ENCODE measurements at regions not wholly inside any gene's neighbourhood (a gene's known extent, or its start where the extent isn't known, plus 50 kb on each side); places are given as distances from the start of the nearest gene placed in this dataset.

DNA sequence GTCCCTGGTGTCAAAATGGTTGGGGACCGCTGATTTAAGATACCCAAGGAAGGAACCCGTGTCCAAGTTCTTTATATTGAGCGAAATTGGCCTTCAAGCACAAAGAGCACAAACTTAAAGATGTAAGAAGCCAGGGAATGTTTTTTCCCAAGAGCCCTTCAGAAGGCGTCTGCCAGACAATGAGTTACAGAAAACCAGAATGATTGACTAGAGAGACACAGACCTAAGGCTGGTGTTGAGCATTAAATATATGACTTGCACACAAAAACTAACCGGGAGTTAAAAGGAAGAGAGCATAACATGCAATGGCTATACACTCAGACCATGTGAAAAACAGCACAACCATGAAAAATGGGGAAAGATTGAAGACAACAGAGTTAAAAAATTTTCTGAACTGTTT lies 157.5 kb upstream of the FAM9B start:
- DNase-seq (ENCODE audit: low spot score) (no peak), FAIRE-seq (peak; percentile 69)

DNA sequence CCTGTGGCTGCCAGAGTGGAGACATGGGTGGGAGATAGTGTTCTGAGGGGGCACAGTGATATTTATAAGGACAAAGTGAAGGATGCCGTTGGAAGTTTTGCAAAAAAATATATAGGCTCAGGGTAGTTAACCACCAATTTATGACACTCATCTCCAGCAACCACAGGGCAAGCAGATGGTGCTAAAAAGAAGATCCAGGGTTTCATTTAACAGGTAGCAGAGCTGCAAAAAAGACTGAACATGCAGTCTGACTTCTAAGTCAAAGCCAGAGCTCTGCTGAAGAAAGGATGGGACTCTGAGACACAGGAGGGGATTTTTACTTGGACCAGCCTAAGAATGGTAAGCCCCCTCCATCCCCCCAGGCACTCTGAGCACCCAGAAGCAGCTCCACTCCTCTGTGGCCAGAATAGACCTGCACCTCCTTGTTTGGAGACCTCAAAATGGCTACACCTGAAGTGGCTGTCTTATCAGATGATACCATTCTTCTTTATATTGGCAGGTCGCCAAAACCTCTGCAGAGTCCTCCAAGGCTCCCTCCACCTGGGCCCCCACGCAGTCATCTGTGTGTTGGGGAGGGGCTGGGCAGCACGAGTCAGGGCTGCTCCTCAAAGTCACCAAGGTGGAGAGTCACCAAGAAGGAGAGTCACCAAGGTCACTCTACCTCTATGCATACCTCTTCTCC lies 161.4 kb upstream of the FAM9B start:
- no peak for DNase-seq (ENCODE audit: low spot score)
- FAIRE-seq, result no peak

DNA sequence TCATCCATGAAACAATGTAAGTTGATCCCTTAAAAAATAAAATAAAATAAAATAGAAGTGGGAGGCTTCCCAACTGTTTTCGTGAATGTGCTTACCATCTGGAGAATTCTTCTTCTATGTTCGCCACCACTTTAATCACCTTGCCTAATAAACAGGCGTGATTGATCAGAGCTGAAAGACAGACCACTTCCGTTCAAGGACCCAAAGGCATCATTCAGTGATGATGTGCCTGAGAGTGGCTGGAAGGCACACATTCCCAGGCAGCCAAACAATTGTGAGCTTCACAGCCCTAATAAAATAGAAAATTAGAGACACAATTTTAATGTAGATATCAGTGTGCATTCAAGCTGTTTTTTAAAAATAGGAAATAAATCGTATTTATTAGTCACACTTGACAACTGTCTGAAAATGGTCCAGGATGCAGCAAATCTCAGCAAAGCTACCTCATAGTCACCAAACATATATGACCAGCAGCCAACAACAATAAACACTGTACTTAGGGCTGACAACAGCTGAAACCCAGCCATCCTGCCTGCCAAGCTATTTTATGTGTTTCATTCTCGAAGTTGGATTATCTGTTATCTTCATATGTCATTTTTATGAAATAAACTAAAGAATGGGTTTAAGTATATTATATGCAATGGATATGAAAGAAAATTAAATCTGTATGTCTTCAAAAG lies 163.2 kb upstream of the FAM9B start:
- DNase-seq (ENCODE audit: low spot score), result no peak
- FAIRE-seq, result no peak

DNA sequence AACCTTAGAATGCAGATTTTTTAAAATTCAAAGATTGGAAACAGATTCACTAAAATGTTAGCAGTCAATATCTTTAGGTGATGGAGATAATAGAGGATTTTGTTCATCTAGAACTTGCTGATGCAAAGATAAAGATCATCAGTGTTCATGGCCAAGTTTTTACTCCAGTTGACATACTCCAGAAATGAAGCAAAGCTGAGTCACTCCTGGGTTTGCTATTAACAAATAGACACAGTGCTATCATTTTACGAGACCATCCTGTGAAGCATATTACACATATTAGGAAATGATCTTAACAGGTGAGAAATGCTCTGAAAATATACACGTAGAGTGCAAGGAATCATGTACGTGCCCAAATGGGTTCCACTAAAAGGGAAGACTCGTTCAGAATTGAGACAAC lies 170.6 kb upstream of the FAM9B start:
- FAIRE-seq (peak; percentile 94), DNase-seq (ENCODE audit: low spot score) (peak; percentile 39)

DNA sequence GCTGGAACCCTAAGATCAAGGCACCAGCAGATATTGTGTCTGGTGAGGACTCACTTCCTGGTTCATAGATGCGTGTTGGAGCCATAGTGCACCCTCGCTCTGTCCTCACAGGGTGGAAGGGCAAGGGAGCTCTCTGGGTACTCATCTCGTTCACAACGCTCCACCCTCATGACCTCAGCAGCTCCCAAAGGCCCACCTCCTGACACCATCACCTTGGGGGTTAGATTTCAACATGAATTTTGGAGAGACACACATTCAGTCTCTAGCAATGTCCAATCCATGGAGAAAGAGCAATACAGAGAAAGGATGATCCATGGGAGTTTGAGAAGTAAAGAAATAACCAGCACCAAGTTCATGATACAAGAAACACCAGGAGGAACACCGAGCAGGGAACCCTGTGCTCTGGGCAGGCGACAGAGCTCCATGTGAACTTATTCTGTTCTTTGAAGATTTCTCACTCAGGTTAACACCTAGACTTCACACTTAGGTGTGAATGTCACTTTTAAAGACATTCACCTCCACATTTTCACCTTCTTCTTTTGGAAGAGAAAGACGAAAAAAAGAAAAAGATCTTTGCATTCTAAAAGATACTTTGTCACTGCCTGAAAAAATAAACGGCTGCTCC lies 171.8 kb upstream of the FAM9B start:
- DNase-seq (ENCODE audit: low spot score) (no peak), FAIRE-seq (no peak)

DNA sequence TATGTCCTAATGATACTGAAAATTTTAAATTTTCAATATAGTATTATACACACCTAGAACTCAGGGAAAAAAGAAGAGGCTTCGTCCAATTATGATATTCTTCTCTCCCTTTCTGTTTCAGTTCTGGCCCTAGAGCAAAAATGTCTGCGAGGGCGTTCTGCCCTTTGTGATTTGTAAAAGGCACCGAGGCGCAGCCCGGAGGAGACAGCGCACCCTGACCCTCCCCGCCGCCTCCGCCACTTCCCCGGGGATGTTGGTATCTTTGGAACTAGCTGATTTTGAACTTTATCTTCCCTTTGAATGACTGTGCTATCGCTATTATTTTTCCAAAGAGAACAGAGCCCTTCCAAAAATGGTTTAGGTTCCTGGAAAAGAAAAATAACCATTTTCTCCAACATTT lies 173.2 kb upstream of the FAM9B start:
- FAIRE-seq, result no peak

DNA sequence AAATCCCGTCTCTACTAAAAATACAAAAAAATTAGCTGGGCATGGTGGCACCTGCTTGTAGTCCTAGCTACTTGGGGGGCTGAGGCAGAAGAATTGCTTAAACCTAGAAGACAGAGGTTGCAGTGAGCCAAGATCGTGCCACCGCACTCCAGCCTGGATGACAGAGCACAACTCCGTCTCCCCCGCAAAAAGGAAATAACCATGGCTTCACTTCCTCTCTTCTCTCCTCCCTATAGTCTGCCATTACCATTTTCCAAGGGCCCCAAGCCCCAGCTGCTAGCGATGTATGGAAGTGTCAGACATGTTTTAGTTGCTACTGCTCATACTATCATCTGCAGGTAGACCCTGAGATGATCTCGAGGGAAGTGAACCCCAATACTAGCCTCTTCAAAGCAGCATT lies 177.3 kb upstream of the FAM9B start:
- DNase-seq (ENCODE audit: low spot score) (no peak), FAIRE-seq (no peak)

More for the DNA sequence above, 173.2 kb upstream of the FAM9B start:
- no peak for DNase-seq (ENCODE audit: low spot score)

DNA sequence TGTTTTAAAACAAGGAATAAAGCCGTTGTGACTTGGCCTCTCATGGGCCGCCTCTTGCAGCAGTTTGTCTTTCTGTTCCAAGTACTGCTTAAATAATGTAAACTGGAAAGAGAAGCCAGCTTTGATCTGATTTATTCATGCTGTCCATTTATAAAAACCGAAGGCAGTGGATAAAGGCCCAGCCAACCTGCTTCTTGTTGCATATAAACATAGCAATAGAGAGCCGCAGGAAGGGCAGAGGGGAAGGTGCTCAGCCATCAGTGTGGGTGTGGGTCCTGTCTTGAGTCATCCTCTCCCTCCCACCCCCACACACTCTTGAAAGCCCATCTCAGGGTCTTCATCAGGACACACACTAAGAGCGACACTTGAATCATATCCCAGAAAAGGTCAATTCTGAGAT lies 187.9 kb upstream of the FAM9B start:
- FAIRE-seq, result no peak
- no peak for DNase-seq (ENCODE audit: low spot score)

DNA sequence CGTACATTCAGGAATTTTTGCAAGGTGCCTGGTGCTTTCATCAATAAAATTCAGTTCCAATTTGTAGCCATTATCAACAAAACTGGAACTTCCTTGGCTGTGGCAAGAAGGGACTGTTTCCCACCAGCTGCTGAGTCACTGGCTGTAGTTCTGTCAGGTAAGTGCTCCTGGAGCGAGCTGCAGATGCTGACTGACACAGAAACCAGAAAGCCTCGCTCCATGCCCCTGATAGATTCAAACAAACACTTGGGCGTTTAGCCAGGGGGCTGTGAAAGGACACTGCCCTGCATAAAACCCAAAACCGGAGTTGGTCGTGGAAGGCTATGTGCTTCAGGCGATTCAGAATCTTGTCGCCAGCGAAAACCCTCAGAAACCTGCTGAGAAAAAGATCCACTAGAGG lies 188.4 kb upstream of the FAM9B start:
- FAIRE-seq, result no peak
- DNase-seq (ENCODE audit: low spot score), result no peak

DNA sequence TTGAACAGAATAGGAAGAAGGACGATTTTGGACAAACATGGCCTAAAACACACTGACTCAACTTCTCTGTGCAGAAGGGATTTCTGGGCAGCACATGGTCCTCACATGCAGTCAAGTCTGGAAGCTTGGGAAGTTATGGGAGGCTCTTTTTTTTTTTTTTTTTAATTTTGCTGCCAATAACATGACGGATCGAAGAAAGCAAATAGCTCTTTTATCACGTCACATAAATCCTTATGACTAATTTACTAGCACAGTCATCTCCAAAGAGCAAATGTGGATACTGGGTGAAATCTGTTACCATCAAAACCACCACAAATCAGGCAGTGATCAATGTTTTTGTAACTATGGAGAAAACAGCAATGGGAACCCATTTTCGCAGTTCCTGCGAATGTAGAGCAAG lies 193.3 kb upstream of the FAM9B start:
- no peak for DNase-seq (ENCODE audit: low spot score)
- FAIRE-seq, result no peak

DNA sequence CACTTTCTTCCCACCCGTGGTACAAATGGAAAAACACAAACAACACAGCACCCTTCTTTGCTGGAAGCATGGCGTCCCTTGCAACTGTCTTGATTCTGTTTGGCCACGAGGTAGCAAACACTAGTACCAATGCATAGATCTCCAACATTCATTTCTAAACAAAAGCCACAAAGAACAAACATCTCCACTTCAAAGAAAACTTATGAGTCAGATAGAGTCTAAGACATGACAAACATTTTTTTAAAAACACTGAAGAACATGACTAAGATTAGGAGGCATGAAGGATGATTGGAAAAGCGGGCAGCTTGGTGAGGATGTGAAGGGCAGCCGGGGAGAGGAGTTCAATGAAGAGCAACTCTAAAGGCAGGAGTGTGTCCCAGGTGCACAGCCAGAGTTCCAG lies 197.6 kb upstream of the FAM9B start:
- no peak for FAIRE-seq
- DNase-seq (ENCODE audit: low spot score), result no peak

DNA sequence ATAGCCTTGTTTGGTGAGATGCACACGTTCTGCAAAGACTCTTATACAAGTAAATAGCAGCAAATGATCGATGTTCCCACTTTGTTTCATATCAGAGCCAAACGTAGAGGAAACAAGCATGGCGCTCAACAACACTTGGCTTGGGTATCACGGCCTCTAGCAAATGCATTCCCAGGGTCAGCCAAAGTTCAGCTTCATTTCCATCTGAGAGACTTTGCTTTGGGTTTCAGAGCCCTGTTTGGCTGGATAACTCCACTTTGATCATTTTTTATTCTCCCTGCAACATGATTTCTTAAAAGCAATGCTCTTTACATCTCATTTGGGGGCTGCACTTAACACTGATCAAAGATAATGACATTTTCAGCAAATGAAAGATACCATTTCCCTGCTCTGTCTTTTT lies 199.2 kb upstream of the FAM9B start:
- DNase-seq (ENCODE audit: low spot score) (no peak), FAIRE-seq (no peak)

DNA sequence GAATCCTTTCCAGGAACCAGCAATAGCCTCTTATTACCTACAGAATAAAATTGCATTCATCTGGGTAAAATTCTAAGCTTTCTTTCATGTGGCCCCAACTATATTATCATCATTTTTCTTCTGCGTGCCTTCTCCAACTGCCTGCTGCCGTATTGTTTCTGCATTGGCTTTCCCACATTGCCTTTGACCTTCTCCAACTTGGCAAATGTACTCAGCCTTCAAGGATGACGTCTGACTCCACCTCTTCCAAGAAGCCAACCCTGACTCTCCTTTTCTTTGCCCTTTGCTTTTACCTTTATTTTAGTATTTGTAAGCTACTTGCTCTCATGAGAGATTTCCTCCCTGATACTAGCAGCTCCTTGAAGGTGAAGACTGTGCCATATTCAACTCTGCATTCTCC lies 200.4 kb upstream of the FAM9B start:
- FAIRE-seq (no peak), DNase-seq (ENCODE audit: low spot score) (no peak)

DNA sequence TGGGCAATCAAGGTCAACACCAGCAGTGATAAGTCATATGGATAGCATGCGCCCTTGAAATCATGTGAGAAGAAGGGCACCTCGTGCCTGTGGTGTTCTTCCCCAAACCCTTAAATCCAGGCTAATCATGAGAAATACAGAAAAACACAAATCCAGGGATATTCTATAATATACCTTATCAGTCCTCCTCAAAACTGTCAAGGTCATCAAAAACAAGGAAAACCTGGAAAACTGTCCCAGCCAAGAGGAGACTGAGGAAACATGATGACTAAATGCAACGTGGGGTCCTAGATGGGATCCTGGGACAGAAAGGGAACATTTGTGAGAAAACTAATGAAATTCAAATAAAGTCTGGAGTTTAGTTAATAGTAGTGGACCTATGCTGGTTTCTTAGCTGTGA lies 201.8 kb upstream of the FAM9B start:
- no peak for FAIRE-seq
- DNase-seq (ENCODE audit: low spot score), result no peak

DNA sequence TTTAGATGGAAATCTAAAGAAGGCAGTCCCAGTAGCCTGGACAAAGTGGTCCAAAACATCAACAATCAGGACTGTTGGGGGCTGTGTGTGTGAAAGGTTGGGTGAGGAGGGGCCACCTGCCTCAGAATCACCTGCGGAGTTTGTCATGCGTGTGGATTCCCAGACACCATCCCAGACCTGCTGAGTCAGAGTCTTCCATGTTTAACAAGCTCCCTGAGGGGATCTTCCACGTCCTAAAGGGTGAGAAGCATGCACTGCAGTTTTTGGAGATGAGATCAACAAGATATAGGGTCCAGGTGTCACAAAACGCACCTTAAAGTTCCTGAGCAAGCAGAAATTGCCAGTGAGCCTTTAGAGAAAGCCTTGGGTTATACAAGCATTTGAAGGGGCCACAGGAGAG lies 207.0 kb upstream of the FAM9B start:
- no peak for DNase-seq (ENCODE audit: low spot score)
- FAIRE-seq, result no peak

DNA sequence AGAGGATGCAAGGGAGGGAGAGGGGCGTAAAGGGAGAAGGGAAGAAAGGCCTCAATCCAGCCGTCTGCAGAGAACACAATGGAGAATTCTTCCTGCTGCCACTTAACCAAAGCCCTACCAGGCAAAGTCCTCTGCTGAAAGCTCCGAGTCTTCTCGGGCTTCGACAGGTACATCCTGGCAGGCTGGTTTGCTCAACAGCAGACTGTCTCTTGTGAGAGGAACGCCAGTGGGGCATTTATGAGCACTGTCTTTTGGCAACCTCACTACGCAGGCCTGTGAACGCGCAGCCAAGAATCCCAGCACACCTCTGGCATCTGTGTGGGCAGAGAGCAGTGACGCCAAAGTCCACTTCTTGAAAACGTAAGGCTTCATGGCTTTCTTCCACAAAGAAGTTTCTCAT lies 207.5 kb upstream of the FAM9B start:
- DNase-seq (ENCODE audit: low spot score) (no peak), FAIRE-seq (no peak)

DNA sequence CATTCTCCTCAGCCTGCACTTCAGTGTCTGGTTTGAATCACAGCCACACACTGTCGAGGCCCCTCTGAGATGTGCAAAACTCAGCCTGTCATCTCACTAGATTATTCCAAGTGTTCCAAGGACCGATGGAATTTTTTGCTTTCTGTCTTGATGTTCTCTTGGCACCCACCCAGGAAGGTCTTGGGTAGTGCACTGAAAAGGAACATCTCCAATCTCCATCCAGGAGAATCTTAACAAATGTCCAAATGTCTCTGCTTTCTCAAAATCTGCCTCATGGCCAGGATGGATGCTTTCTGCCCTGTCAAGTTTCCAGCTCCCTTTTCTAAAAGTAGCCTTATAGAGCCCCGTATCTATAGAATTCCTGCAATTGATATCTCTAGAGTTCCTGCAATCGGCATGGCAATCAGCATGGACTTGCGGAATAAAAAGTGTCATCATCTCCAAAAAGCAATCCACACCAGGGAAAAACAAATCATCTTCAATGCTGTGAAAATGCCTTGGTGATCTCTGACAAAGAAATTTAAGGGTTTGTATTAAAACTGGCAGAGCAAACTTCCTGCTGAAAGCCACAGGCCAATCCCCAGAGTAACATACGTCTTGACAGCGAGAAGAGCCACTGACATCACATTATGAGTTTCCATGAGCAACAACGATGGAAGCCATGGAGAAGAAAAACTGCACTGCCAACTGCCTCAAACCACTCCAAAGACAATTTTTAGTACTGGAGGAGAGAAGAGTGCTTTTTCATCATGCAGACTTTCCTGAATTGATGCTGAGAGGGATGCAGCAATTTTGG lies 215.3 kb upstream of the FAM9B start:
- no peak for FAIRE-seq
- DNase-seq (ENCODE audit: low spot score), result no peak

DNA sequence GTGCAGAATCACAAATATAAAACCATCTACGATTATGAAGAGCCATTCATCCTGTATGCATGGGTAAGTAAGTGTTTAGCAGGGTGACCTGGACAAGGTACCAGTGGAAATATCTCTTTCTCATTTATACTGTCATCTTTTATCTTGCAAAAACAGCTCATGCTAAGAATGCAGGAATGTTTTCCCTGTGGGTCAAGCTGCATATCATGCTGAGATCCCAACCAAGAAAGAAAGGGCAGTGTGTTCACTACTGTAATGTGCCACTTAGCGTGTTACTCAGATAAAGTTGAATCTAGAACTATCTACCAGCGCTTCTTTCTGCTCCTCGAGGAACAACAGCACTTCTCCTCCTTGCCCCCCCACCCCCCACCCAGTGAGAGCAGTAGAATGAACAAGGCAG lies 212.7 kb upstream of the TBL1X start:
- DNase-seq (ENCODE audit: low spot score) (no peak), FAIRE-seq (no peak)

DNA sequence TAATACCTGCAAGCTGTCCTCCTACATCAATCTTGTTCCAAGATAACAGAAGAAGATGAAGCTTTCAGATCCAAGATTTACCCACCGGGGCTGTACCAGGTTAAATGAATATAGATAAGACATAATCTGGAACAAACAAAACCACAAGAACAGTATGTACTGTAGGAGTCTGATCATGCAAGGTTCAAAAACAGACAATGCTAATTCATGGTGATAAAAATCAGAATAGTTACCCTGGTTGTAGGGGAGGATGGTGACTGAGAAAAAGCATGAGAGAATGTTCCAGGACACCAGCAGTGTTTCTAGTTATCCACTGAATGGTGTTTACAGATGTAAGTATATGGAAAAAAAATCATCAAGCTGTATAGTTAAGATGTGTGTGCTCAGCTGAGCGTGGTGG lies 211.6 kb upstream of the TBL1X start:
- FAIRE-seq, result no peak

DNA sequence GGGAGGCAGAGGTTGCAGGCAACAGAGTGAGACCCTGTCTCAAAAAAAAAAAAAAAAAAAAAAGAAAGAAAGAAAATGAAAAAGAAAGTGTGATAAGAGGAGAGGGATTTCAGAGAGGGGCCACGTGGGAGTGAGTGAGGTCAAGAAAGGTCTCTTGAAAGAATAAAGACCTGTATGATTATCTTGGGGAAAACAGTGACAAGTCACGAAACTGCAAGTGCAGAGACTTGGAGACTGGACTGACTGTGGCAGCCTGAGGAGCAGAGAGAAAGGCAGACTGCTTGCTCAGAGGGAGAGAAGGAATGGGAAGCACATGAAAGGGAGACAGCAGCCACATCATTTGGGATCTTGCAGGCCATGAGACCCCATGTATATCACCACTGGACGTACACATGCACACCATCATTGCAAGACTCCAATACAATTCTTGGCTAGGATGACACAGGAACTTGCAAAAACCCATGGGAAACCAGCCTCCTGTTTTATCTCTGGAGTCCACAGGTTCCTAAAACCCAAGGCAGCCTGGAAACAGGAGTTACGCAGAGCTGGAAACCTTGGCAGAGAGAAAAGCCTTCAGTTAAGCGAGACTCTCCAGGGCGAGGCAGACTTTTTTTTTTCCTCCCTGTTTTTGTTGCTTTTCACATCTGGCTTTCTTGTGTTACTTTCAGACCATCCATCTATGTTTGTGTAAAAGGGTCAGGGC lies 207.0 kb upstream of the TBL1X start:
- DNase-seq (ENCODE audit: low spot score), result no peak
- FAIRE-seq, result no peak

More for the DNA sequence above, 211.6 kb upstream of the TBL1X start:
- DNase-seq (ENCODE audit: low spot score), result no peak

DNA sequence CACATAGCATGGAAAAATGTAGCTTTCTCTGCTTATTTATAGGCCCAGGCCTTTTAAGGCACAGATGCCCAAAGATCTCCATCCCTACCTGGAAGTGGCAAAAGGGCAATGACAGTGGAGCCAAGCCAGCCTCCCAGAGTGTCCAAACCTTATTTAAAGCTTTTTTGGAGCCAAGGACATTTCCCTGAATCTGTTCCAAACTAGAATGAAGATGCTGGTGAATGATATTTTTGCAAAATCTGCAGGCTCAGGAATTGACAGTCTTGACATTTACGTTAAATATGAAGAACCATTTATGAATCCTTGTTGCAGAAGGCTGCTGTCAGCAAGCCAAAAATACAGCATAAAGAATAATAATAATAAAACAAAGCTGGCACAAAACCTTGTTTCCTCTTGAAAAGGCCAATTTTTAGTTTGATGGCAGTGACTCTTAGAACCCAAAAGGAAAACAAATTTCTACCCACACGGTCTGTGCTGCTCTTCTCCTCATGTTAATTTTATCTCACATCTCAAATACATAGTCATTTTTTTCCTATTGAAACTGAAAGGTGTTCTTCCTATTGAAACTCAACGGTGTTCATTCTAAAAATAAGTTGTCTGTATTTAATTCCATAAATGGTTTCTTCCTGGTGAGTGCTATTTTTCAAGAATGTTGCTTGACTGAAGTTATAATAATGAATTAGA lies 206.3 kb upstream of the TBL1X start:
- DNase-seq (ENCODE audit: low spot score) (no peak), FAIRE-seq (no peak)

Measured in RCC 7860 (cell line).